ENCODE measurements at regions not wholly inside any gene's neighbourhood (a gene's known extent, or its start where the extent isn't known, plus 50 kb on each side); places are given as distances from the start of the nearest gene placed in this dataset.

- no peaks in the 10 kb centered on the region for H3K9me3 ChIP-seq (ENCODE audit: control insufficient read depth in 1 of 2, low read length in 2 of 2)
- H3K4me3 ChIP-seq (ENCODE audit: low read depth in 1 of 2, low read length in 2 of 2), result no peak overlapping the region
- H3K27ac ChIP-seq (ENCODE audit: low read length), result no peak overlapping the region
- no peaks in the 10 kb centered on the region for H3K36me3 ChIP-seq (ENCODE audit: control insufficient read depth in 1 of 2, insufficient read depth in 2 of 2, low read length in 2 of 2)
- no peaks in the 10 kb centered on the region for H3K27me3 ChIP-seq (ENCODE audit: low read depth, low read length)
- no peaks in the 10 kb centered on the region for H3K4me1 ChIP-seq (ENCODE audit: control insufficient read depth in 1 of 2, insufficient read depth in 2 of 2, low read length in 2 of 2)
These were observed 180.2 kb upstream of the MYL2 start for GRCh38 chr12:111100554-111100953.

DNA sequence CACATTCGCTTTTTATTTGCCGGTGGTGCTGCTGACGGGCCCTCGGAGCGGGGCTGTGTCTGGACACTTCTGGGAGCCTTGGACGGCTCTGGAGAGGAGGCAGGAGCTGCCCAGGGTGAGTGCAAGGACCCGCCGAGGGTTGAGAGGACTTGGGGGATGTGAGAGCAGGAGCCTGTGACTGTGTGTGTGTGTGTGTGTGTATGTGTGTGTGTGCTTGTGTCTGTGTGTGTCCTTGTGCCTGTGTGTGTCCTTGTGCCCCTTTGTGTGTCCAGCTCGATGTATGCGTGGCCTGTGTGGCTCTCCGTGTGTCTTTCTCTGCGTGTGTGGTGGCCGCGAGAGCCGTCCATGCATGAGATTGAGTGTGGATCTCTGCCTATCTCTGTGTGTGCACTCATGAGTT, 179.6 kb upstream of the MYL2 start:
- H3K9me3 ChIP-seq (ENCODE audit: control insufficient read depth in 1 of 2, low read length in 2 of 2), result no peaks in the 10 kb centered on the region
- H3K36me3 ChIP-seq (ENCODE audit: control insufficient read depth in 1 of 2, insufficient read depth in 2 of 2, low read length in 2 of 2), result no peaks in the 10 kb centered on the region
- no peaks in the 10 kb centered on the region for H3K4me1 ChIP-seq (ENCODE audit: control insufficient read depth in 1 of 2, insufficient read depth in 2 of 2, low read length in 2 of 2)
- H3K27me3 ChIP-seq (ENCODE audit: low read depth, low read length), result no peaks in the 10 kb centered on the region
- H3K4me3 ChIP-seq (ENCODE audit: low read depth in 1 of 2, low read length in 2 of 2), result no peak overlapping the region
- H3K27ac ChIP-seq (ENCODE audit: low read length), result no peak overlapping the region

- Histone ChIP-seq H3K27me3 (ENCODE audit: low read depth, low read length) (no peaks in the 10 kb centered on the region), H3K4me1 (ENCODE audit: control insufficient read depth in 1 of 2, insufficient read depth in 2 of 2, low read length in 2 of 2) (no peaks in the 10 kb centered on the region), H3K9me3 (ENCODE audit: control insufficient read depth in 1 of 2, low read length in 2 of 2) (no peaks in the 10 kb centered on the region), H3K36me3 (ENCODE audit: control insufficient read depth in 1 of 2, insufficient read depth in 2 of 2, low read length in 2 of 2) (no peaks in the 10 kb centered on the region), H3K4me3 (ENCODE audit: low read depth in 1 of 2, low read length in 2 of 2) (no peak overlapping the region), H3K27ac (ENCODE audit: low read length) (no peak overlapping the region)
These were observed 178.8 kb upstream of the MYL2 start for GRCh38 chr12:111099186-111099585.

DNA sequence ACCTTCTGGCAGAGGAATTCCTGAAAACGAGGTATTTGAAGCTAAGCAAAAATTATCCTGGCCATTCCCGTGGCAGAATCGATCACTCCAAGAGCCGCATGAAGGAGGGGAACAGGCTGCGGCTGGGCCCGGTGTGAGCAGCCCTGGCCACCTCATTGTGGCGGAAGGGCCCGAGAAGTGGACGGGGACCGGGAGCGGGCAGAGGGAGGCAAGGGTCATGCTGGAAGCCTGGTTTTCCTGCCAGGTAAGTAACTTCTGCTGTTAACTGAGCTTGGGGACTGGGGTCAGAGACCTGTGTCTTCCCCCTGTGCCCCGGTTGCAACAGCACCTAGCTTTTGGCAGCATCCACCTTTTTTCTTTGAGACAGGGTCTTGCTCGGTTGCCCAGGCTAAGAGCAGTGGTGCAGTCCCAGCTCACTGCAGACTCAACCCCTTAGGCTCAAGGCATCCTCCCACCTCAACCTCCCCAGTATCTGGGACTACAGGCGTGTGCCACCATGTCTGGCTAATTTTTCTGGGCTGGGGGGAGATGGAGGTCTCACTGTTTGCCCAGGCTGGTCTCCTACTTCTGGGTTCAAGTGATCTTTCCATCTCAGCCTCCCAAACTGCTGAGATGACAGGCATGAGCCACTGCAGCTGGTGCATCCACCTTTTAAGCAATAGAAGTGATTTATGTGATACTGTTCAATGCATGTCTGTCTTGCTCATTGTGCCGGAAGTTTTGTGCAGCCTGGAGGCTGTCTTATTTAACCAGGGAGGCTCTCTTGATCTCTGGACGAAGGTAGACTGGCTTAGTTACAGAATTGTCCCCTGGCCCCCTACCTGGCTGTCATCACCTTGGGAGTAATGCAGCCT, 174.0 kb upstream of the MYL2 start:
- Histone ChIP-seq H3K4me1 (ENCODE audit: control insufficient read depth in 1 of 2, insufficient read depth in 2 of 2, low read length in 2 of 2) (no peaks in the 10 kb centered on the region), H3K36me3 (ENCODE audit: control insufficient read depth in 1 of 2, insufficient read depth in 2 of 2, low read length in 2 of 2) (no peaks in the 10 kb centered on the region), H3K9me3 (ENCODE audit: control insufficient read depth in 1 of 2, low read length in 2 of 2) (no peaks in the 10 kb centered on the region), H3K4me3 (ENCODE audit: low read depth in 1 of 2, low read length in 2 of 2) (no peak overlapping the region), H3K27me3 (ENCODE audit: low read depth, low read length) (no peaks in the 10 kb centered on the region), H3K27ac (ENCODE audit: low read length) (no peak overlapping the region)

GRCh38 chr12:111093428-111094142, 173.2 kb upstream of the MYL2 start:
- no peaks in the 10 kb centered on the region for H3K36me3 ChIP-seq (ENCODE audit: control insufficient read depth in 1 of 2, insufficient read depth in 2 of 2, low read length in 2 of 2)
- no peaks in the 10 kb centered on the region for H3K9me3 ChIP-seq (ENCODE audit: control insufficient read depth in 1 of 2, low read length in 2 of 2)
- H3K27ac ChIP-seq (ENCODE audit: low read length), result no peak overlapping the region
- no peak overlapping the region for H3K4me3 ChIP-seq (ENCODE audit: low read depth in 1 of 2, low read length in 2 of 2)
- H3K27me3 ChIP-seq (ENCODE audit: low read depth, low read length), result no peaks in the 10 kb centered on the region
- no peaks in the 10 kb centered on the region for H3K4me1 ChIP-seq (ENCODE audit: control insufficient read depth in 1 of 2, insufficient read depth in 2 of 2, low read length in 2 of 2)

DNA sequence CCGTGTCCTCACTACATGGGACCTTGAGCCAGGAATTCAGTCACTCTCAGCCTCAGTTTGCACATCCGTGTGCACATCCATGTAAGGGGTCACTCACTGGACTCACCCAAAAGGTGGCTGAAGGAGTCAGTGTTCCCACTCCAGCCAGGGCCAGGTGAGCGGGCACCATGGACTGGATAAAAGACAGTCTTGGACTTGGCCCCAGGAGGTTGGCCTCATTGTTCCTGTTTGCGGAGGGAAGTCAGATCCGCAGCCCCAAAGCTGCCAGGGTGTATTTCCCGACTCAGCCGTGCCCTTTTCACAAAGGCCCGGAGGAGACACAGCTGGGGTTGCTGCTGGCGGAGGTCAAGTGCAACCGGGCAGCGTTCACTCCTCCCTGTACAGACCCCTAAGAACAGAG, 170.7 kb upstream of the MYL2 start:
- no peaks in the 10 kb centered on the region for H3K4me1 ChIP-seq (ENCODE audit: control insufficient read depth in 1 of 2, insufficient read depth in 2 of 2, low read length in 2 of 2)
- no peak overlapping the region for H3K27ac ChIP-seq (ENCODE audit: low read length)
- no peak overlapping the region for H3K4me3 ChIP-seq (ENCODE audit: low read depth in 1 of 2, low read length in 2 of 2)
- H3K36me3 ChIP-seq (ENCODE audit: control insufficient read depth in 1 of 2, insufficient read depth in 2 of 2, low read length in 2 of 2), result no peaks in the 10 kb centered on the region
- H3K27me3 ChIP-seq (ENCODE audit: low read depth, low read length), result no peaks in the 10 kb centered on the region
- H3K9me3 ChIP-seq (ENCODE audit: control insufficient read depth in 1 of 2, low read length in 2 of 2), result no peaks in the 10 kb centered on the region

DNA sequence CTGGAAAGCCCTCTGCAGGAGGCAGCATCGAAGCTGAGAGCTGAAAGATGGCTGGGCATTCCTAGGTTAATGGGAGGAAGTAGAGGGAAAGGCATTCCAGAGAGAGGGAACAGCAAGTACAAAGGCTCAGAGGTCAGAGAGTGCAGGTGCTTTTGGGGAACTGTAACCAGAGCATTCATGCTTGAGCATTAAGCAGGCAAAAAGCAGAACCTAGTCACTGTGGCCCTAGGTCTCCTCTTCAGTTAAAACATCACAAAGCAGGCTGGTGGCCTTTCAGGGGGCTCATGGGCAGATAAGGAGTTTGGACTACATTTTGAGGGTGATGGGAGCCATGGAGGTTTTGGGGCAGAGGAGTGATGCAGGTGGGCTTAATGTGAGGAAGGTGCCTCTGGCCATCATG, 169.2 kb upstream of the MYL2 start:
- Histone ChIP-seq H3K4me1 (ENCODE audit: control insufficient read depth in 1 of 2, insufficient read depth in 2 of 2, low read length in 2 of 2) (no peaks in the 10 kb centered on the region), H3K27ac (ENCODE audit: low read length) (no peak overlapping the region), H3K4me3 (ENCODE audit: low read depth in 1 of 2, low read length in 2 of 2) (no peak overlapping the region), H3K9me3 (ENCODE audit: control insufficient read depth in 1 of 2, low read length in 2 of 2) (no peaks in the 10 kb centered on the region), H3K36me3 (ENCODE audit: control insufficient read depth in 1 of 2, insufficient read depth in 2 of 2, low read length in 2 of 2) (no peaks in the 10 kb centered on the region), H3K27me3 (ENCODE audit: low read depth, low read length) (no peaks in the 10 kb centered on the region)

DNA sequence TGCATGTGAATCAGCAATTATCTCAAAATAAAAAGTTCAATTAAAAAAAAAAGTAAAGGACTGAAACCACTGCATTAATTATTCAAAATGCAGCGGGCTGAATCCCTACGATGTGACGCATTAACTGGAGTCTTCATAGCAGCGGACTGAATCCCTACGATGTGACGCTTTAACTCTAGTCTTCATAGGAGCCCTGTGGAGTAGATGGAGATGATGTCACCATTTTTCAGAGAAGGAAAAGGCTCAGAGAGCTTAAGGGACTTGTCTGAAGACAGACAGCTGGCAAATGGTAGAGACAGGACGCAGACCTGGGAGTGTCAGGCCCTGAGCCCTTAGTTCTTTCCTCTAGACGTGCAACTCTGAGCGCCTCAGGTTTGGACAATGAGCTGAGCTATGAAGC, 168.0 kb upstream of the MYL2 start:
- Histone ChIP-seq H3K4me3 (ENCODE audit: low read depth in 1 of 2, low read length in 2 of 2) (no peak overlapping the region), H3K4me1 (ENCODE audit: control insufficient read depth in 1 of 2, insufficient read depth in 2 of 2, low read length in 2 of 2) (no peaks in the 10 kb centered on the region), H3K27me3 (ENCODE audit: low read depth, low read length) (no peaks in the 10 kb centered on the region), H3K27ac (ENCODE audit: low read length) (no peak overlapping the region), H3K36me3 (ENCODE audit: control insufficient read depth in 1 of 2, insufficient read depth in 2 of 2, low read length in 2 of 2) (no peaks in the 10 kb centered on the region), H3K9me3 (ENCODE audit: control insufficient read depth in 1 of 2, low read length in 2 of 2) (no peaks in the 10 kb centered on the region)

- no peaks in the 10 kb centered on the region for H3K9me3 ChIP-seq (ENCODE audit: control insufficient read depth in 1 of 2, low read length in 2 of 2)
- no peaks in the 10 kb centered on the region for H3K36me3 ChIP-seq (ENCODE audit: control insufficient read depth in 1 of 2, insufficient read depth in 2 of 2, low read length in 2 of 2)
- H3K27me3 ChIP-seq (ENCODE audit: low read depth, low read length), result no peaks in the 10 kb centered on the region
- H3K4me3 ChIP-seq (ENCODE audit: low read depth in 1 of 2, low read length in 2 of 2), result no peak overlapping the region
- H3K4me1 ChIP-seq (ENCODE audit: control insufficient read depth in 1 of 2, insufficient read depth in 2 of 2, low read length in 2 of 2), result no peaks in the 10 kb centered on the region
- no peak overlapping the region for H3K27ac ChIP-seq (ENCODE audit: low read length)
These were observed 166.7 kb upstream of the MYL2 start for GRCh38 chr12:111086947-111087700.

GRCh38 chr12:111085096-111085495, 164.7 kb upstream of the MYL2 start:
- H3K27ac ChIP-seq (ENCODE audit: low read length), result no peak overlapping the region
- H3K36me3 ChIP-seq (ENCODE audit: control insufficient read depth in 1 of 2, insufficient read depth in 2 of 2, low read length in 2 of 2), result no peaks in the 10 kb centered on the region
- no peaks in the 10 kb centered on the region for H3K27me3 ChIP-seq (ENCODE audit: low read depth, low read length)
- no peaks in the 10 kb centered on the region for H3K9me3 ChIP-seq (ENCODE audit: control insufficient read depth in 1 of 2, low read length in 2 of 2)
- no peak overlapping the region for H3K4me3 ChIP-seq (ENCODE audit: low read depth in 1 of 2, low read length in 2 of 2)
- no peaks in the 10 kb centered on the region for H3K4me1 ChIP-seq (ENCODE audit: control insufficient read depth in 1 of 2, insufficient read depth in 2 of 2, low read length in 2 of 2)

DNA sequence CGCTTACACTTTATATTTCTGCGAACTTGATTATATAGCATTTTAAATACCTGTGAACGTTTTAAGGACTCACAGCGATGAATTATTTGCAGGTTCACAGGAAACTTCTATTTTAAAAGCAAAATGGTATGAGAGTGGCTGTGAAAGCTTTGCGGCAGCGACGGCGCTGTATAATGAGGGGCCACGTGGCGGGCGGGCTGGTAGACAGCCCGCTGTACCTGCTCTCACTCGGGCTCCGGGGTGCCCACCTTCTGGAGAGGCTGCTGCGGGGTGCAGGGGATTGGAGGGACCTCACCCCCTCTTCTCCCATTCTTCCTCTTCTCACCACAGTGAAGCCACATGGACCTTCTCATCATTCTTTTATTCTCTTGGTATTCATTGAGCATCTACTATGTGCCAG, 164.2 kb upstream of the MYL2 start:
- no peak overlapping the region for H3K27ac ChIP-seq (ENCODE audit: low read length)
- H3K4me1 ChIP-seq (ENCODE audit: control insufficient read depth in 1 of 2, insufficient read depth in 2 of 2, low read length in 2 of 2), result no peaks in the 10 kb centered on the region
- no peak overlapping the region for H3K4me3 ChIP-seq (ENCODE audit: low read depth in 1 of 2, low read length in 2 of 2)
- H3K9me3 ChIP-seq (ENCODE audit: control insufficient read depth in 1 of 2, low read length in 2 of 2), result no peaks in the 10 kb centered on the region
- H3K27me3 ChIP-seq (ENCODE audit: low read depth, low read length), result no peaks in the 10 kb centered on the region
- H3K36me3 ChIP-seq (ENCODE audit: control insufficient read depth in 1 of 2, insufficient read depth in 2 of 2, low read length in 2 of 2), result no peaks in the 10 kb centered on the region

Measured in muscle layer of duodenum (tissue), 2 donors.